Liver (tissue), 8 donors: ENCODE measurements at regions not wholly inside any gene's neighbourhood (a gene's known extent, or its start where the extent isn't known, plus 50 kb on each side); places are given as distances from the start of the nearest gene placed in this dataset.
"Not testable (repeated sequence)": the region's sequence is repeated elsewhere in the genome, so short reads cannot be mapped to it uniquely, and the experiment has no call there.

Experiments
- DNase-seq: peaks from one replicate; pipeline ENCODE4 v3.0.0-alpha.2; 2017; ENCODE audit warnings: low spot score
- H3K27ac ChIP-seq, 2 donors: one replicate each; pipeline ENCODE4 v1.7.0; 2013; ENCODE audit warnings: inconsistent platforms in 2 of 2, low read length in 2 of 2, control low read depth in 1 of 2, low read depth in 1 of 2, mild to moderate bottlenecking in 1 of 2
- H3K27me3 ChIP-seq, 4 donors: one replicate each; pipeline versions ENCODE4 v1.6.1 to v1.7.0; 2013; ENCODE audit warnings: low read length in 3 of 4, inconsistent platforms in 1 of 4, mild to moderate bottlenecking in 1 of 4, moderate library complexity in 1 of 4; ENCODE audit not compliant: control insufficient read depth in 4 of 4, insufficient read depth in 4 of 4
- H3K36me3 ChIP-seq, 4 donors: one replicate each; pipeline versions ENCODE4 v1.6.1 to v1.7.0; 2013; ENCODE audit warnings: low read length in 3 of 4, mild to moderate bottlenecking in 3 of 4, low read depth in 1 of 4, moderate library complexity in 1 of 4; ENCODE audit not compliant: control insufficient read depth in 4 of 4, insufficient read depth in 3 of 4
- H3K4me1 ChIP-seq, 4 donors: one replicate each; pipeline versions ENCODE4 v1.6.1 to v1.7.0; 2013; ENCODE audit warnings: low read length in 3 of 4, mild to moderate bottlenecking in 3 of 4, moderate library complexity in 1 of 4; ENCODE audit not compliant: control insufficient read depth in 4 of 4, insufficient read depth in 4 of 4
- H3K4me3 ChIP-seq, 3 donors: one replicate each; pipeline versions ENCODE4 v1.6.1 to v1.7.0; 2013; ENCODE audit warnings: low read length in 3 of 3, control low read depth in 1 of 3, low read depth in 1 of 3, mild to moderate bottlenecking in 1 of 3
- H3K9ac ChIP-seq, 2 donors: one replicate each; pipeline ENCODE4 v1.7.0; 2013; ENCODE audit warnings: low read length in 2 of 2, mild to moderate bottlenecking in 2 of 2, moderate library complexity in 2 of 2, control low read depth in 1 of 2, low read depth in 1 of 2
- H3K9me3 ChIP-seq, 4 donors: one replicate each; pipeline versions ENCODE4 v1.6.1 to v1.7.0; 2013; ENCODE audit warnings: low read length in 3 of 4; ENCODE audit not compliant: control insufficient read depth in 4 of 4
- ATF3 ChIP-seq: IDR thresholded peaks from 2 replicates; pipeline ENCODE4 v1.6.1; 2016; ENCODE audit warnings: antibody characterized with exemption
- CTCF ChIP-seq: fragments of 150-350 bp; IDR thresholded peaks from 2 replicates; pipeline ENCODE4 v1.5.1; 2017; ENCODE audit warnings: improper control_type of control experiment, low read depth, low read length; ENCODE audit not compliant: missing input control
- EGR1 ChIP-seq, 2 donors: IDR thresholded peaks; 2 replicates each; pipeline ENCODE4 v1.6.1; 2016 to 2018; ENCODE audit warnings: antibody characterized with exemption in 2 of 2, low read depth in 2 of 2
- FOXA2 ChIP-seq: IDR thresholded peaks from 2 replicates; pipeline ENCODE4 v1.6.1; 2016; ENCODE audit warnings: antibody characterized with exemption
- GABPA ChIP-seq, 2 donors: IDR thresholded peaks in 1 of 2; conservative IDR thresholded peaks in 1 of 2; 2 replicates each; pipeline ENCODE4 v1.6.1; 2016; ENCODE audit warnings: antibody characterized with exemption in 2 of 2, mild to moderate bottlenecking in 1 of 2, moderate library complexity in 1 of 2
- HNF4A ChIP-seq, 2 donors: conservative IDR thresholded peaks; 2 replicates each; pipeline ENCODE4 v1.6.1; 2016; ENCODE audit warnings: antibody characterized with exemption in 2 of 2, mild to moderate bottlenecking in 2 of 2
- HNF4G ChIP-seq: IDR thresholded peaks from 2 replicates; pipeline ENCODE4 v1.6.1; 2016; ENCODE audit warnings: antibody characterized with exemption
- JUND ChIP-seq, 2 donors: IDR thresholded peaks; 2 replicates each; pipeline ENCODE4 v1.6.1; 2016; ENCODE audit warnings: antibody characterized with exemption in 2 of 2
- MAX ChIP-seq: IDR thresholded peaks from 2 replicates; pipeline ENCODE4 v1.6.1; 2016; ENCODE audit warnings: antibody characterized with exemption
- NR2F2 ChIP-seq: IDR thresholded peaks from 2 replicates; pipeline ENCODE4 v1.6.1; 2016; ENCODE audit warnings: antibody characterized with exemption
- RAD21 ChIP-seq, 2 donors: IDR thresholded peaks; 2 replicates each; pipeline ENCODE4 v1.6.1; 2016; ENCODE audit warnings: antibody characterized with exemption in 2 of 2, mild to moderate bottlenecking in 2 of 2
- RXRA ChIP-seq, 2 donors: IDR thresholded peaks; 2 replicates each; pipeline ENCODE4 v1.6.1; 2017 to 2018; ENCODE audit warnings: antibody characterized with exemption in 2 of 2, mild to moderate bottlenecking in 1 of 2
- SP1 ChIP-seq: IDR thresholded peaks from 2 replicates; pipeline ENCODE4 v1.6.1; 2018; ENCODE audit warnings: antibody characterized with exemption, mild to moderate bottlenecking
- YY1 ChIP-seq: IDR thresholded peaks from 2 replicates; pipeline ENCODE4 v1.6.1; 2016; ENCODE audit warnings: antibody characterized with exemption, mild to moderate bottlenecking
- ZBTB33 ChIP-seq: IDR thresholded peaks from 2 replicates; pipeline ENCODE4 v1.6.1; 2016; ENCODE audit warnings: antibody characterized with exemption
- WGBS: extraction: QIAGEN DNeasy Blood & Tissue Kit; methylation state at CpG from one replicate; pipeline ENCODE4 v1.1.7; 2013; 5-methylcytosine and 5-hydroxymethylcytosine counted together
- donor health status: healthy.
- donor health status: healthy.
- donor health status: healthy.
- donor health status: healthy.
- donor health status: healthy.

GRCh38 chr16:17914168-17914567 is 422.4 kb downstream of the NPIPA8 start:
- Histone ChIP-seq H3K36me3 (no peaks in the 10 kb centered on the region), H3K27me3 (no peaks in the 10 kb centered on the region), H3K4me1 (peaks cover 0 to 24% (median 16%) of the 10 kb centered on the region in 4 donors), H3K9ac (no peak overlapping the region), H3K27ac (no peak overlapping the region), H3K4me3 (peak overlapping the region in 1 of 3 donors; percentile 49), H3K9me3 (peaks cover 0 to 10% (median 3%) of the 10 kb centered on the region in 4 donors)
- no peak for DNase-seq
- WGBS = 86% methylated on average over 1 of the region's 1 CpG
- TF ChIP-seq GABPA (IDR thresholded peaks at IDR 0.05 in 1 of 2, conservative IDR thresholded peaks at IDR 0.05 in 1 of 2) (no peak), YY1 (no peak), FOXA2 (no peak), ZBTB33 (no peak), RXRA (IDR thresholded peaks at IDR 0.05) (no peak), JUND (IDR thresholded peaks at IDR 0.05) (no peak), HNF4A (conservative IDR thresholded peaks at IDR 0.05) (no peak)

- H3K27me3 ChIP-seq, H3K9ac ChIP-seq, H3K27ac ChIP-seq, H3K4me3 ChIP-seq, H3K36me3 ChIP-seq, H3K4me1 ChIP-seq, DNase-seq, H3K9me3 ChIP-seq: not testable (repeated sequence)
- no CpG with 5 or more reads among the region's 1 CpG for WGBS
These were observed 425.0 kb downstream of the NPIPA8 start for GRCh38 chr16:17911578-17911977.

- not testable (repeated sequence) for H3K36me3 ChIP-seq, H3K27me3 ChIP-seq, H3K27ac ChIP-seq, H3K9me3 ChIP-seq, H3K9ac ChIP-seq, H3K4me1 ChIP-seq, H3K4me3 ChIP-seq, DNase-seq
- 91% methylated on average over 10 of the region's 10 CpGs for WGBS
These were observed 429.9 kb downstream of the NPIPA8 start for GRCh38 chr16:17906626-17907025.

- H3K36me3 ChIP-seq = no peaks in the 10 kb centered on the region
- no peaks in the 10 kb centered on the region for H3K9me3 ChIP-seq
- no peaks in the 10 kb centered on the region for H3K4me1 ChIP-seq
- H3K9ac ChIP-seq = no peak overlapping the region
- H3K27ac ChIP-seq = no peak overlapping the region
- DNase-seq = no peak
- 94% methylated on average over 1 of the region's 1 CpG for WGBS
- H3K4me3 ChIP-seq = no peak overlapping the region
- no peaks in the 10 kb centered on the region for H3K27me3 ChIP-seq
- no peak for TF ChIP-seq CTCF
- no peak for TF ChIP-seq HNF4G
- no peak for TF ChIP-seq RAD21 (IDR thresholded peaks at IDR 0.05)
- TF ChIP-seq MAX = no peak
- TF ChIP-seq HNF4A (conservative IDR thresholded peaks at IDR 0.05) = no peak
- TF ChIP-seq SP1 = no peak
- TF ChIP-seq ATF3 = no peak
- TF ChIP-seq EGR1 (IDR thresholded peaks at IDR 0.05; ENCODE audit: low read depth in 2 of 2) = no peak
- no peak for TF ChIP-seq JUND (IDR thresholded peaks at IDR 0.05)
- no peak for TF ChIP-seq ZBTB33
- TF ChIP-seq GABPA (IDR thresholded peaks at IDR 0.05 in 1 of 2, conservative IDR thresholded peaks at IDR 0.05 in 1 of 2) = no peak
- no peak for TF ChIP-seq RXRA (IDR thresholded peaks at IDR 0.05)
- no peak for TF ChIP-seq FOXA2
- no peak for TF ChIP-seq YY1
- no peak for TF ChIP-seq NR2F2
These were observed 430.5 kb upstream of the XYLT1 start for GRCh38 chr16:17901309-17901708.
